Bronchial epithelial cell (primary cell): ENCODE measurements at regions not wholly inside any gene's neighbourhood (a gene's known extent, or its start where the extent isn't known, plus 50 kb on each side); places are given as distances from the start of the nearest gene placed in this dataset.
"Not testable (repeated sequence)": the region's sequence is repeated elsewhere in the genome, so short reads cannot be mapped to it uniquely, and the experiment has no call there.

Experiments used
- DNase-seq: peaks from one replicate; pipeline ENCODE4 v3.0.0-alpha.2; 2010; ENCODE audit warnings: low read depth
- FAIRE-seq: peaks from 2 replicates; lab custom pipeline; 2011; peaks lifted over from hg19 to GRCh38; lab: Jason Lieb, UNC
- H3K27me3 ChIP-seq: 2 replicates; pipeline ENCODE4 v1.5.1; 2011; ENCODE audit warnings: low read length; ENCODE audit not compliant: control insufficient read depth, insufficient read depth
- H3K36me3 ChIP-seq: 2 replicates; pipeline ENCODE4 v1.5.1; 2011; ENCODE audit warnings: low read length; ENCODE audit not compliant: control insufficient read depth, insufficient read depth
- H3K4me3 ChIP-seq: 2 replicates; pipeline ENCODE4 v1.5.1; 2011; ENCODE audit warnings: mild to moderate bottlenecking, low read depth, low read length, control low read depth
- TF ChIP-seq, protein P1 (sequence below): IDR thresholded peaks from 2 replicates; pipeline ENCODE4 v1.5.1; 2011; ENCODE audit warnings: mild to moderate bottlenecking, moderate library complexity, low read length, control low read depth, inconsistent platforms; ENCODE audit not compliant: insufficient read depth, severe bottlenecking

DNA sequence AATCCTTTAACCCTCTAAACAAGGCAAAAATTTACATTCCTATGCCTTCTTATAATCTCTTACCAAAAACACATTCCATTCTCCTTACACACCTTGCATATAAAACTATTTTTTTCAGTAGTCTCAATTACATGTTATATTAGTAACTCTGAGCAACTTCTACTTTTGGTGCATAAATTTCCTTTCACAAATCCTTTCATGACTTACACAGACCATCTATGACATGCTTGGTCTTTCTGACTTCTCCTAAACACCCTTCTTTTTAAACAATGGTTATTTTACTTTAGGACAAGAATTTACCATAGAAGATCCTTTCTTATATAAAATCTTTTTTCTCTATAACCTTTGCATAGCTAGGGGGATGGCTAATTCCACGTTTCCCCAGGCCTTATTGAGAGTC, 208.0 kb upstream of the ARRDC3 start:
- TF ChIP-seq, protein P1, sequence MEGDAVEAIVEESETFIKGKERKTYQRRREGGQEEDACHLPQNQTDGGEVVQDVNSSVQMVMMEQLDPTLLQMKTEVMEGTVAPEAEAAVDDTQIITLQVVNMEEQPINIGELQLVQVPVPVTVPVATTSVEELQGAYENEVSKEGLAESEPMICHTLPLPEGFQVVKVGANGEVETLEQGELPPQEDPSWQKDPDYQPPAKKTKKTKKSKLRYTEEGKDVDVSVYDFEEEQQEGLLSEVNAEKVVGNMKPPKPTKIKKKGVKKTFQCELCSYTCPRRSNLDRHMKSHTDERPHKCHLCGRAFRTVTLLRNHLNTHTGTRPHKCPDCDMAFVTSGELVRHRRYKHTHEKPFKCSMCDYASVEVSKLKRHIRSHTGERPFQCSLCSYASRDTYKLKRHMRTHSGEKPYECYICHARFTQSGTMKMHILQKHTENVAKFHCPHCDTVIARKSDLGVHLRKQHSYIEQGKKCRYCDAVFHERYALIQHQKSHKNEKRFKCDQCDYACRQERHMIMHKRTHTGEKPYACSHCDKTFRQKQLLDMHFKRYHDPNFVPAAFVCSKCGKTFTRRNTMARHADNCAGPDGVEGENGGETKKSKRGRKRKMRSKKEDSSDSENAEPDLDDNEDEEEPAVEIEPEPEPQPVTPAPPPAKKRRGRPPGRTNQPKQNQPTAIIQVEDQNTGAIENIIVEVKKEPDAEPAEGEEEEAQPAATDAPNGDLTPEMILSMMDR: no peak
- Histone ChIP-seq H3K27me3 (no peaks in the 10 kb centered on the region), H3K4me3 (no peak overlapping the region), H3K36me3 (no peaks in the 10 kb centered on the region)
- FAIRE-seq (no peak), DNase-seq (no peak)

DNA sequence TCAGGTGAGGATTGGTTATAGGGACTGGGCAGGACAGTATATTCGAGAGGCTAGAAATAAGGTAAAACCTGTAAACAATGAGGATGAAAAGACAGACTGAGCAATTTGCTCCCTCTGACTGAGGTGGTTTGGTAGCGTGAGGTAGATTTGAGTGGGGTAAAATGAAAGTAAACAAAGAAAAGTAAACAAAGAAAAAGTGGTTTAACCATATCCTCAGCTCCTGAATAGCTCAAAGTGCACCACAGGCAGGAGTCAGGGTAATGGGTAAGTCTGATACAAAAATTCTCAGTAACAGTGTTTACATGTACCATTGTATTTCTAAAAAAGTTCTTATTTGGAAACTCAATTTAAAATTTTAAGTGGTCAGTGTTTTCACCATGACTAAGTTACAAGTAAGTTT, 203.1 kb upstream of the ARRDC3 start:
- TF ChIP-seq, protein P1: no peak
- no peak overlapping the region for H3K4me3 ChIP-seq
- no peaks in the 10 kb centered on the region for H3K36me3 ChIP-seq
- H3K27me3 ChIP-seq: no peaks in the 10 kb centered on the region
- DNase-seq (no peak), FAIRE-seq (no peak)

DNA sequence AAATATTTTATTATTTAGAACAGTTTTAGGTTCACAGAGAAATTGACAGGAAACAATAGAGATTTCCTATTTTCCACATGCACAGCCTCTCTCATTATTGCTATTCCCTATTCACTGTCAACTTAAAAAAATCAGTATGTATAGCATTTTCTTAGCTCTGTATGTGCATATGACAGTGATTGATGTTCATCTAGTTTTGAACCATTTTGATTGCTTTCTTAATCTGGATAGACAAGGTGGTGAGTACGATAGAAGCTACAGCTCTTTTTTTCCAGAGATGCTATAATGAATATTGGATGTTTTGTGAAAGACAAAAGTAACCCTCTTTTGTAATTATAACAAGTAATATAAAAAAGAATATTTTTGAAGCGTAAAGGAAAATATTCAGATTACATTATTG, 201.2 kb upstream of the ARRDC3 start:
- Histone ChIP-seq H3K27me3 (no peaks in the 10 kb centered on the region), H3K4me3 (no peak overlapping the region), H3K36me3 (no peaks in the 10 kb centered on the region)
- FAIRE-seq (no peak), DNase-seq (no peak)
- TF ChIP-seq, protein P1: no peak

DNA sequence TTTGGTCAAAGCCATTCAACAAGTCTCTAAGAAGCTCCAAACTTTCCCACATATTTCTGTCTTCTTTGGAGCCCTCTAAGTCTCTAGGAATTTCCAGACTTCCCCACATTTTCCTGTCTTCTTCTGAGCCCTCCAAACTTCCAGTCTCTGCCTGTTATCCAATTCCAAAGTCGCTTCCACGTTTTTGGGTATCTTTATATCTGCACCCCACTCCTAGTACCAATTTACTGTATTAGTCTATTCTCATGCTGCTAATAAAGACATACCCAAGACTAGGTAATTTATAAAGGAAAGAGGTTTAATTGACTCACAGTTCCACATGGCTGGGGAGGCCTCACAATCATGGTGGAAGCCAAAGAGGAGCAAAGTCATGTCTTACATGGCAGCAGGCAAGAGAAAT, 182.9 kb upstream of the ARRDC3 start:
- H3K36me3 ChIP-seq, DNase-seq, H3K27me3 ChIP-seq, FAIRE-seq, H3K4me3 ChIP-seq: not testable (repeated sequence)

DNA sequence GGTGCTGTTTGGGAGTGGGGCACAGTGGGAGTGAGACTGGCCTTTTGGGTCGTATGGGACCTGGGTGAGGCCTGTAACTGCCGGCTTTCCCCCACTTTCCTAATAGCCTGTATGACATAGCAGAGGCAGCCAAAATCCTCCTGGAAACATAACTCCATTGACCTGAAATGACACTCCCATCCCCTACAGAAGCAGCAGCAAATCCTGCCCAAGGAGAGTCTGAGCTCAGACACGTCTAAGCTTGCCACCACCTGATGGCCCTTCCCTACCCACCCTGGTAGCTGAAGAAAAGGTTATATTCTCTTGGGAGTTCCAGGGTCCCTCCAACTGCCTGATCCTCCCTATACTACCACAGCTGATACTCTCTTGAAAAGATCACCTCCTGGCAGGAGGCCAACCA, 179.8 kb upstream of the ARRDC3 start:
- FAIRE-seq (no peak), DNase-seq (peak; percentile 14)
- TF ChIP-seq, protein P1: no peak
- Histone ChIP-seq H3K36me3 (no peaks in the 10 kb centered on the region), H3K27me3 (no peaks in the 10 kb centered on the region), H3K4me3 (no peak overlapping the region)

DNA sequence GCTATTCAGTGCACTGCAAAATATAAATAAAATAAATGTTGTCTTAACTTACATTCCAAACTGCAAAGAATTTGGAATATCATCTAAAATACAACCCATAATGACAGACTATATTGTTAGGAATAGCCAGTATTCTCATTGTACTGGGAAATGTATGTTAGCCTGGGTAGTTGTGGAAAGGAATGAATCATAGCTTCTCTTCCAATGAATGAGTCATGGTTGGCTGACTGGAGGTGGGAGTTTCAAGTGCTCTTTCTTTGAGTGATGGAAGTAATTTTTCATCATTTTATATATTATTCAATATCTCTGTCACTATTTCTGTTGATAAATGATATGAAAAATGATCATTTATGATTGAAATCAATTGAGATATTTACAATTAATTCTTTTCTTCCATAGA, 158.6 kb upstream of the ARRDC3 start:
- TF ChIP-seq, protein P1: no peak
- no peak for FAIRE-seq
- no peaks in the 10 kb centered on the region for H3K27me3 ChIP-seq
- no peak overlapping the region for H3K4me3 ChIP-seq
- peak; percentile 77 for DNase-seq
- H3K36me3 ChIP-seq: no peaks in the 10 kb centered on the region
